Activated naive CD4-positive, alpha-beta T cell treated with anti-CD3 and anti-CD28 coated beads, Interleukin-2, amount 10 ng/mL, durations not matched to agents 7 days and 5 days (primary cell): ENCODE measurements at regions not wholly inside any gene's neighbourhood (a gene's known extent, or its start where the extent isn't known, plus 50 kb on each side); places are given as distances from the start of the nearest gene placed in this dataset.
"Not testable (repeated sequence)": the region's sequence is repeated elsewhere in the genome, so short reads cannot be mapped to it uniquely, and the experiment has no call there.

Experiments used
- CTCF ChIA-PET: fragments of 350-600 bp; sonication (Branson Sonifier 250); formaldehyde crosslinking; loops from one replicate; lab custom pipeline; 2021; ENCODE audit warnings: antibody characterized with exemption; lab: Charles Lee
- DNase-seq: peaks from one replicate; pipeline ENCODE4 v3.0.0-alpha.2; 2020
- H3K27ac Mint-ChIP-seq: one replicate; pipeline ENCODE4 v1.8.0; 2021; ENCODE audit warnings: mild to moderate bottlenecking, moderate library complexity, mixed read lengths
- H3K27me3 Mint-ChIP-seq: one replicate; pipeline ENCODE4 v1.8.0; 2021; ENCODE audit warnings: mild to moderate bottlenecking, mixed read lengths
- H3K36me3 Mint-ChIP-seq: one replicate; pipeline ENCODE4 v1.8.0; 2021; ENCODE audit warnings: mixed read lengths
- H3K4me1 Mint-ChIP-seq: one replicate; pipeline ENCODE4 v1.8.0; 2021; ENCODE audit warnings: mixed read lengths
- H3K4me3 Mint-ChIP-seq: one replicate; pipeline ENCODE4 v1.8.0; 2021; ENCODE audit warnings: mild to moderate bottlenecking, moderate library complexity, mixed read lengths
- H3K9me3 Mint-ChIP-seq: one replicate; pipeline ENCODE4 v1.8.0; 2021; ENCODE audit warnings: mixed read lengths

DNA sequence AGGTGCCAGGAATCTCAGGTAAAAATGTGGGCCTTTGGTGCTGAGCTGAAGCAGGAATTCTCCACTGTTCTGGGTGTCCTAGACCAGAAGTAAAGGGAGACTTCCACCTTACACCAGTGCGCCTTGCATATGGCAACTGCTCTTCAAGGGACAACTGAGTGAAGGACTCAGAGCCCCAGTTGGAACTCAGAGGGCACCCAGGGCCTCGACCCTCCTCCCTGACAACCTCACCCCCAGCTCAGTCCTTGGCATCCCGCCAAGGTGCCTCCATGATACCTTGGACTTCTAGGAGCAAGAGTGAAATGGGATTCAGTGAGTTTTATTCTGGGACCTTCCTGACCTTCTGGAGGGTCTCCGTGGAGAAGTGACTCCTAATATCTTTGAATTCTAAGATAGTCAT, 140.3 kb downstream of the GPCPD1 start:
- no peaks in the 10 kb centered on the region for H3K4me1 Mint-ChIP-seq
- no peak for DNase-seq
- H3K9me3 Mint-ChIP-seq: no peaks in the 10 kb centered on the region
- no peak overlapping the region for H3K4me3 Mint-ChIP-seq
- CTCF ChIA-PET: interaction anchor here (0.6 to 2.2 kb wide), 2 partner anchors 22 to 24 kb away, joined by 3 to 8 read pairs; no protein-coding TSS in a partner anchor
- no peaks in the 10 kb centered on the region for H3K36me3 Mint-ChIP-seq
- H3K27ac Mint-ChIP-seq: no peak overlapping the region
- H3K27me3 Mint-ChIP-seq: peaks cover 17% of the 10 kb centered on the region

DNA sequence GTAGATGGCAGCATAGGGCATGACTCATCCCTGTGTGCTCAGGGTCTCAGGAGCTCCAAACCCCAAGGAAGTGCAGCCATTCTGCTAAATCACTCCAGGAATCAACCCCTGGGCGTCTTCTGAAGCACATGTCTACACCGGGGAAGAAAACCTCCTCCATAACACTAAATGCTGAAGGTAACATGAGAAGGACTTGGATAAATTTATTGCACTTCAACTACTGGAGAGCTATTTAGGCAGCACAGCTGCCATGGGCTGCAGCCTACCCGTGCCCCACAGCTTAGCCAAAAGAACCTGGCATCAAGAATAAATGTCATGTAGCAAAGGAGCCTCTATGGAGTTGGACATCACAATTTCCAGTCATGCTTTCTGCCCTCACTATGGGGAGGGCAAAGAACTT, 141.7 kb downstream of the GPCPD1 start:
- no peaks in the 10 kb centered on the region for H3K9me3 Mint-ChIP-seq
- H3K36me3 Mint-ChIP-seq: no peaks in the 10 kb centered on the region
- CTCF ChIA-PET: interaction anchor here (1.5 to 2.2 kb wide), 2 partner anchors 20 to 22 kb away, joined by 4 to 8 read pairs; no protein-coding TSS in a partner anchor
- H3K4me1 Mint-ChIP-seq: no peaks in the 10 kb centered on the region
- H3K27me3 Mint-ChIP-seq: peaks cover 24% of the 10 kb centered on the region
- no peak for DNase-seq
- H3K27ac Mint-ChIP-seq: no peak overlapping the region
- no peak overlapping the region for H3K4me3 Mint-ChIP-seq

DNA sequence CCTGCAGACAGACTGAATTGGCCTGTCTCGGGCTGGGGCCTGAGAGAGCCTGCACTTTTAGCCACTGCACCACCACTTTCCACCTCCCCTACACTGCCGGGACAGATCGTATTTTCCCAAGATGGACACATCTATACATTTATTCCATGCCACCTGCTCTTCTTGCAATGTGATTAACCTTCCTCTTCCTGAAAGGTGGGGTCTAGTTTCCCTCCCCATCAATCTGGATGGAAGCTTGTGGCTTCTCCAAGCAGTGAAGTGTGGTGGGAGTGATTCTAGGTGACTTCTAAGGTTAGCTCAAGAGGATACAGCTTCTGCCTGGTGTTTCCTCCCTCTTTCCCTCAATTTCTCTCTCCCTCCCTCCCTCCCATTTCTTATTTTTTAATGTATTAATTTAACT, 143.7 kb downstream of the GPCPD1 start:
- H3K4me1 Mint-ChIP-seq: no peaks in the 10 kb centered on the region
- CTCF ChIA-PET: no interaction called here
- H3K27ac Mint-ChIP-seq: no peak overlapping the region
- H3K4me3 Mint-ChIP-seq: no peak overlapping the region
- DNase-seq: no peak
- H3K27me3 Mint-ChIP-seq: peaks cover 40% of the 10 kb centered on the region
- H3K9me3 Mint-ChIP-seq: no peaks in the 10 kb centered on the region
- H3K36me3 Mint-ChIP-seq: no peaks in the 10 kb centered on the region

DNA sequence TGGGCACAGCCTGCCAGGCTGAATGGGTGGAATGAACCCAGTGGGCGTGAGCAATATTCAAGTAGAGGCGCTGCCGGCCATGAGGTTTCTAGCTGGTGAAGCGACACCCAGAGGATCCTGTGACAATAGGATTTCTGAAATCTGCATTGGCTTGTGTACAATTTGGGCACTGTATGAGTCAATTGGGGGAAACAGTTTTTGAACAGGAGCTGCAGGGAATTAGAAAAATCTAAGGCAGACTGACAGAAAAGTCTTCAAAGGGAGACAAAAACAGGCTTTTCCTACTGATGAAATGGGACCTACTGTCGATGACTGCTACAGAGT, 145.2 kb downstream of the GPCPD1 start:
- no peaks in the 10 kb centered on the region for H3K36me3 Mint-ChIP-seq
- no peak overlapping the region for H3K4me3 Mint-ChIP-seq
- H3K4me1 Mint-ChIP-seq: no peaks in the 10 kb centered on the region
- CTCF ChIA-PET: no interaction called here
- no peak for DNase-seq
- peaks cover 40% of the 10 kb centered on the region for H3K27me3 Mint-ChIP-seq
- peaks cover 2% of the 10 kb centered on the region for H3K9me3 Mint-ChIP-seq
- H3K27ac Mint-ChIP-seq: no peak overlapping the region

DNA sequence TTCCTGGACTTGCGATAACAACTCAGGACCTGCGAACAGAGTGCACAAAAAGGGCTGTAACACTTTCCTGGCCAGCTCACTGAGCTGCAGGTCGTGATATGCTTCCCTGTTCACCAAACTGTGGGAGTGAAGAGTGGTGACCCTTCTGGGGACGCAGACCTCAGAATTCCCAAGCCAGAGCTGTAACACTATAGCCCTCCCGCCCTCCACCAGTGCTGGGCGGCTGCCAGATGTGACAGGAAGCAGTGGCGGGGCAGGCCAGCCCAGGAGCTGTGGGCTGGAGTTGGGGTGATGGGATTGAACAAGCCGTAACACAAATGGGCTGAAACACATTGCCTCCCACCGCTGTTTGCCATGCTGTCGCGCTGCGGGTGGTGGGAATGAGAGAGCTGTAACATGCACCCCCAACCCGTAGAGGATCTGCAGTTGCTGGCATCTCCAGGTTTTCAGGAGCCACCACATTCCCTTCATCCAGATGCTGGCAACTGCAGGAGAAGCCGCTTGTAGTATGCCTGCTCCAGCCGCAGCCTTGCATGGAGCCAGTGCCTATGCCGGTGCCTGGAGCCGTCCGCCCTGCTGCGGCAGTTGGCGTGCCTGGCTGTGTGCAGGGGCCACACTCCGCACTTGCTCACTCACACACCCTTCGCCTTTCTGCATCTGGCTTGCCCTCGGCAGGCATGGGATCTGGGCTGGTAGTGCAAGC, 145.8 kb downstream of the GPCPD1 start:
- peaks cover 40% of the 10 kb centered on the region for H3K27me3 Mint-ChIP-seq
- no peaks in the 10 kb centered on the region for H3K4me1 Mint-ChIP-seq
- CTCF ChIA-PET: no interaction called here
- H3K4me3 Mint-ChIP-seq: no peak overlapping the region
- H3K9me3 Mint-ChIP-seq: peaks cover 3% of the 10 kb centered on the region
- no peak overlapping the region for H3K27ac Mint-ChIP-seq
- H3K36me3 Mint-ChIP-seq: no peaks in the 10 kb centered on the region
- no peak for DNase-seq

DNA sequence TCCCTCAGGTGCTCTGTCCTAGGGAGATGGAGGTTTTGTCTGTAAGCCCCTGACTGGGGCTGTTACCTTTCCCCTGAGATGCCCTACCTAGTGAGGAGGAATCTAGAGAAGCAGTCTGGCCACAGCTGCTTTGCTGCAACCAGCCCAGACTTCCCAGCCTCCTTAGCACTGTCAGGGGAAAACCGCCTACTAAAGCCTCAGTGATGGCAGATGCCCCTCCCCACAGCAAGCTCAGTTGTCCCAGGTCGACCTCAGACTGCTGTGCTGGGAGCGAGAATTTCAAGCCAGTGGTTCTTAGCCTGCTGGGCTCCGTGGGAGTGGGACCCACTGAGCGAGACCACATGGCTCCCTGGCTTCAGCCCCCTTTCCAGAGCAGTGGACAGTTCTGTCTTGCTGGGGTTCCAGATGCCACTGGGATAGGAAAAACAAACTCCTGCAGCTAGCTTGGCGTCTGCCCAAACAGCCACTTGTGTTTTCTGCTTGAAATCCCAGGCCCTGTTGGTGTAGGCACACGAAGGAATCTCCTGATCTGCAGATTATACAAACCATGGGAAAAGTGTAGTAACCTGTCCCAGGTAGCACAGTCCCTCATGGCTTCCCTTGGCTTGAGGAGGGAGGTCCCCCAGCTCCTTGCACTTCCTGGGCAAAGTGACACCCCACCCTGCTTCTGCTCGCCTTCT, 146.4 kb upstream of the PROKR2 start:
- Mint-ChIP-seq H3K4me1 (no peaks in the 10 kb centered on the region), H3K27ac (no peak overlapping the region), H3K27me3 (peaks cover 40% of the 10 kb centered on the region), H3K9me3 (peaks cover 3% of the 10 kb centered on the region), H3K4me3 (no peak overlapping the region), H3K36me3 (no peaks in the 10 kb centered on the region)
- CTCF ChIA-PET: no interaction called here
- no peak for DNase-seq

DNA sequence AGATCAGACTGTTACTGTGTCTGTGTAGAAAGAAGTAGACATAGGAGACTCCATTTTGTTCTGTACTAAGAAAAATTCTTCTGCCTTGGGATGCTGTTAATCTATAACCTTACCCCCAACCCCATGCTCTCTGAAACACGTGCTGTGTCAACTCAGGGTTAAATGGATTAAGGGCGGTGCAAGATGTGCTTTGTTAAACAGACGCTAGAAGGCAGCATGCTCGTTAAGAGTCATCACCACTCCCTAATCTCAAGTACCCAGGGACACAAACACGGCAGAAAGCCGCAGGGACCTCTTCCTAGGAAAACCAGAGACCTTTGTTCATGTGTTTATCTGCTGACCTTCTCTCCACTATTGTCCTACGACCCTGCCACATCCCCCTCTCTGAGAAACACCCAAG, 137.0 kb upstream of the PROKR2 start:
- H3K27me3 Mint-ChIP-seq, H3K4me1 Mint-ChIP-seq, H3K27ac Mint-ChIP-seq, H3K4me3 Mint-ChIP-seq, CTCF ChIA-PET, DNase-seq, H3K9me3 Mint-ChIP-seq, H3K36me3 Mint-ChIP-seq: not testable (repeated sequence)

DNA sequence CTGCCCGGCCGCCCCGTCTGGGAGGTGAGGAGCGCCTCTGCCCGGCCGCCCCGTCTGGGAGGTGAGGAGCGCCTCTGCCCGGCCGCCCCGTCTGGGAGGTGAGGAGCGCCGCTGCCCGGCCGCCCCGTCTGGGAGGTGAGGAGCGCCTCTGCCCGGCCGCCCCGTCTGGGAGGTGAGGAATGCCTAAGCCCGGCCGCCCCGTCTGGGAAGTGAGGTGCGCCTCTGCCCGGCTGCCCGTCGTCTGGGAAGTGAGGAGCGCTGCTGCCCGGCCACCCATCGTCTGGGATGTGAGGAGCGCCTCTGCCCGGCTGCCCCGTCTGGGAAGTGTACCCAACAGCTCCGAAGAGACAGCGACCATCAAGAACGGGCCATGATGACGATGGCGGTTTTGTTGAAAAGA, 136.6 kb upstream of the PROKR2 start:
- CTCF ChIA-PET, DNase-seq, H3K4me3 Mint-ChIP-seq, H3K36me3 Mint-ChIP-seq, H3K9me3 Mint-ChIP-seq, H3K27ac Mint-ChIP-seq, H3K4me1 Mint-ChIP-seq: not testable (repeated sequence)
- peaks cover 11% of the 10 kb centered on the region for H3K27me3 Mint-ChIP-seq

DNA sequence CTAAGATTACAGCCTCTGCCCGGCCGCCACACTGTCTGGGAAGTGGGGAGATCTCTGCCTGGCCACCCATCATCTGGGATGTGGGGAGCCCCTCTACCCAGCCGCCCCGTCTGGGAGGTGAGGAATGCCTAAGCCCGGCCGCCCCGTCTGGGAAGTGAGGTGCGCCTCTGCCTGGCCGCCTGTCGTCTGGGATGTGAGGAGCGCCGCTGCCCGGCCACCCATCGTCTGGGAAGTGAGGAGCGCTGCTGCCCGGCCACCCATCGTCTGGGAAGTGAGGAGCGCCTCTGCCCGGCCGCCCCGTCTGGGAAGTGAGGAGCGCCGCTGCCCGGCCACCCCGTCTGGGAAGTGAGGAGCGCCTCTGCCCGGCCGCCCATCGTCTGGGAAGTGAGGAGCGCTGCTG, 135.9 kb upstream of the PROKR2 start:
- H3K4me1 Mint-ChIP-seq, H3K36me3 Mint-ChIP-seq, H3K9me3 Mint-ChIP-seq, CTCF ChIA-PET, DNase-seq, H3K27ac Mint-ChIP-seq, H3K4me3 Mint-ChIP-seq: not testable (repeated sequence)
- H3K27me3 Mint-ChIP-seq: peaks cover 12% of the 10 kb centered on the region

DNA sequence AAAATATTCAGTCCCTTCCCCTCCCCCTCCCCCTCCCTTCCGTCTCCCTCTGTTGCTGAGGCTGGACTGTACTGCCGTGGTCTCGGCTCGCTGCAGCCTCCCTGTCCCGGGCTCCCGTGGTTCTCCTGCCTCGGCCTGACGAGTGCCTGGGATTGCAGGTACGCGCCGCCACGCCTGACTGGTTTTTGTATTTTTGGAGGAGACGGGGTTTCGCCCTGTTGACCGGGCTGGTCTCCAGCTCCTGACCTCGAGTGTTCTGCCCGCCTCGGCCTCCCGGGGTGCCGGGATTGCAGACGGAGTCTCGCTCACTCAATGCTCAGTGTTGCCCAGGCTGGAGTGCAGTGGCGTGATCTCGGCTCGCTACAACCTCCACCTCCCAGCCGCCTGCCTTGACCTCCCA, 135.5 kb upstream of the PROKR2 start:
- peaks cover 12% of the 10 kb centered on the region for H3K27me3 Mint-ChIP-seq
- H3K36me3 Mint-ChIP-seq, H3K4me1 Mint-ChIP-seq, DNase-seq, CTCF ChIA-PET, H3K4me3 Mint-ChIP-seq, H3K9me3 Mint-ChIP-seq, H3K27ac Mint-ChIP-seq: not testable (repeated sequence)

DNA sequence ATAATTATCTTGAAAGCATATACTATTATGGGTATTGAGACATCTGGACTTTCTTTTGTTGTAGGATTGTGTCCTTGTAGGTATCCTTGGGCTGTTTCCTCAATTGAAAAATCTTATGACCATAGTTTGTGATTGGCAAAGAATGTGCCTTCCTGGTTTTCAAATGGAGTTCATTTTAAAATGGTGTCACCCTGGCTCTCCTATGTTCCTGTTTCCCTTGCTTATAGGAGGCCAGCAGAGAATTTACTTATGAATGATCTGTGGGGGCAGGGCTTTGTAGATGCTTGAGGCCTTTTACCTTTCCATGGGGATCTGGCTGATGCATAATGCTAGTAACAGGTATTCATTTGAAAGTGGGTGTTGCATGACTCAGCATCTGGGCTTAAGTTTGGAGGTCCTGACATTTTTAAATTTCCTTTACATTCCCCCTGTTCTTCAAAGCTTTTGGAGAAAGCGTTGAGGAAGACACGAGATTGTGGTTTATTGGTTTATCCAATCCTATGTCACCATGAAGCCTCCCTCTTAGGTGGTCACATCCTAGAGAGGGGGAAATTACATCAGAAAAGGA, 135.0 kb upstream of the PROKR2 start:
- Mint-ChIP-seq H3K36me3 (no peaks in the 10 kb centered on the region), H3K9me3 (no peaks in the 10 kb centered on the region), H3K27me3 (peaks cover 12% of the 10 kb centered on the region), H3K4me1 (no peaks in the 10 kb centered on the region), H3K27ac (no peak overlapping the region), H3K4me3 (no peak overlapping the region)
- CTCF ChIA-PET: no interaction called here
- no peak for DNase-seq

DNA sequence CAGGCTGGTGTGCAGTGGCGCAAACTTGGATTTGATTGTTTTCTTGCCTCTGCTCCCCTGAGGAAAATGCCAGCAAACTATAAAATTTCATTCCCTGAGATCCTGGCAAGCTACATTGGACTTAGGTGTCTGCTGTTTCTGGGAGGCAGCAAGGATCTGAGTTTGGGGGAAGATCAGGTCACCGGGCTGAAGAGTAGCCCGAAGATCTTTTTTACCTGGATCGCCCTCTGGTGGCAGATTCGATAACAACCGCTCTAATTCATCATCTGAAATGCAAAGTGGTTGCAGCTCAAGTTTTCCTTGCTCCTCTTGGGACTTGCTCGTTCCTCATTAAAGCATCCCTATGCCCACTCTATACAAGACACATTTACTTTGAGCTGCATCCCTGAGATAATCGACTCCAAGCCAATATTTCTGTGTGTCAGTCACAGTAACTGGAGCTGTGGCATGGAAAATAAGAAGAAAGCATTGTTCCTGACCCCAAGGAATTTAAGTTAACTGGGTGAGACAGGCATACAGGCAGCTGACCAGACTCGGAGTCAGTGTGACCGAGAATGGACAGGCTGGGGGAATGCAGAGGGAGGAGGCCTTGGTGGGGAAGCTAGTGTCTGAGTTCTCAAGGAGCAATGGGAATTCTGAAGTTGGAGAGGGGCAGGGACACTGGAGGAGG, 131.8 kb upstream of the PROKR2 start:
- peak; percentile 64 for DNase-seq
- Mint-ChIP-seq H3K36me3 (no peaks in the 10 kb centered on the region), H3K27me3 (peaks cover 24% of the 10 kb centered on the region), H3K9me3 (no peaks in the 10 kb centered on the region), H3K4me1 (no peaks in the 10 kb centered on the region), H3K4me3 (no peak overlapping the region), H3K27ac (no peak overlapping the region)
- CTCF ChIA-PET: interaction anchor here (0.6 to 3.7 kb wide), 23 partner anchors 7 to 654 kb away, joined by 3 to 25 read pairs (median 4); partner anchors contain the start of gene CDS2

DNA sequence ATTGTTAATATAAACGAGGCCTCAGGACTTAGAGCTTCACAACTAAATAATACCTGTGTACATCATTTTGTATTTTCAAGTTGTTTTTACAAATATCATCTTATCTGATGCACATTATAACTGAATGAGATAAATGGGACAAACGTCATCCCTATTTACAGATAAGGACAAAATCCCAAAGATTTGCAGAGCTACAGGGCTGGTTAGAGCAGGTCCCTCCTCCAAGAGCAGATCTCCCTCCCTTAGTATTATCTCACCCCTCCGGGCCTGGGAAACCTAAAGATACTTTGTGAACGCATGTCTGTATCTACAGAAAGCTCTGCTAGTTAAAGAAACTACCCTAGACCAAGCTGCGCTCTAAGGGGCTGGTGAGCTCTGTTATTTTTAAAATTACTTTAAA, 130.4 kb upstream of the PROKR2 start:
- H3K9me3 Mint-ChIP-seq: no peaks in the 10 kb centered on the region
- no peaks in the 10 kb centered on the region for H3K4me1 Mint-ChIP-seq
- H3K4me3 Mint-ChIP-seq: no peak overlapping the region
- DNase-seq: no peak
- peaks cover 32% of the 10 kb centered on the region for H3K27me3 Mint-ChIP-seq
- CTCF ChIA-PET: interaction anchor here (0.9 to 3.7 kb wide), 12 partner anchors 8 to 321 kb away, joined by 3 to 25 read pairs (median 4); partner anchors contain the start of gene CDS2
- no peaks in the 10 kb centered on the region for H3K36me3 Mint-ChIP-seq
- H3K27ac Mint-ChIP-seq: no peak overlapping the region

DNA sequence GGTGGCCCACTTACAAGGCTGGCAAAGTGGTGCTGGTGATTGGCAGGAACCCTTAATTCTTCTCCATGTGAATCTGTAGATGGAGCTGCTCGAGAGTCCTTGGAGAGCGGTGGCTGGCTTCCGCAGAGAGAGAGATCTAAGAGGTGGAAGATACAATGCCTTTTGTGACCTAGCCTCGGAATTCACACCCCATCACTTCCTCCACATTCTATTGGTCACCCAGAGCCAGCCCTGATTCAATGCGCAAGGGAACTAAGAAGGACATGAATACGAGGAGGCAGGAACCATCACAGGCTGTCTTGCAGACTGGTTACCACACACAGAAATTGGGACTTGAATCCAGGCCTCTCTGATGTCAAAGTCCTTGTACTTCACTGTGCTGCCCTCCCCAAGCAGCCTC, 128.9 kb upstream of the PROKR2 start:
- H3K36me3 Mint-ChIP-seq: no peaks in the 10 kb centered on the region
- H3K9me3 Mint-ChIP-seq: no peaks in the 10 kb centered on the region
- no peak overlapping the region for H3K27ac Mint-ChIP-seq
- H3K4me1 Mint-ChIP-seq: no peaks in the 10 kb centered on the region
- CTCF ChIA-PET: interaction anchor here (1.0 to 3.7 kb wide), 4 partner anchors 10 to 241 kb away, joined by 3 to 25 read pairs (median 6); no protein-coding TSS in a partner anchor
- peaks cover 28% of the 10 kb centered on the region for H3K27me3 Mint-ChIP-seq
- H3K4me3 Mint-ChIP-seq: no peak overlapping the region
- no peak for DNase-seq
